ENCODE measurements at regions not wholly inside any gene's neighbourhood (a gene's known extent, or its start where the extent isn't known, plus 50 kb on each side); places are given as distances from the start of the nearest gene placed in this dataset.

- no peak overlapping the region for H3K27ac ChIP-seq
- DNase-seq (ENCODE audit: low read depth, low spot score), result no peak
Observed at GRCh38 chr14:21749306-21749868, 75.8 kb upstream of the OR4E1 start.

- DNase-seq (ENCODE audit: low read depth, low spot score), result no peak
- H3K27ac ChIP-seq, result no peak overlapping the region
Observed at GRCh38 chr14:21748869-21749303, 75.3 kb upstream of the OR4E1 start.

- DNase-seq (ENCODE audit: low read depth, low spot score), result no peak
- no peak overlapping the region for H3K27ac ChIP-seq
Observed at GRCh38 chr14:21735639-21736307, 62.2 kb upstream of the OR4E1 start.

- no peak overlapping the region for H3K27ac ChIP-seq
Observed at GRCh38 chr14:21735200-21735599, 61.6 kb upstream of the OR4E1 start.

GRCh38 chr14:21734457-21735074 lies 60.9 kb upstream of the OR4E1 start:
- no peak for DNase-seq (ENCODE audit: low read depth, low spot score)
- H3K27ac ChIP-seq, result no peak overlapping the region

More at GRCh38 chr14:21735200-21735599, 61.6 kb upstream of the OR4E1 start:
- no peak for DNase-seq (ENCODE audit: low read depth, low spot score)

GRCh38 chr14:21729703-21730233 lies 56.1 kb upstream of the OR4E1 start:
- no peak for DNase-seq (ENCODE audit: low read depth, low spot score)
- no peak overlapping the region for H3K27ac ChIP-seq

GRCh38 chr14:21725250-21725649 lies 51.6 kb upstream of the OR4E1 start:
- DNase-seq (ENCODE audit: low read depth, low spot score), result no peak
- H3K27ac ChIP-seq, result no peak overlapping the region

- H3K27ac ChIP-seq, result no peak overlapping the region
- no peak for DNase-seq (ENCODE audit: low read depth, low spot score)
Observed at GRCh38 chr14:21724090-21724973, 50.7 kb upstream of the OR4E1 start.

GRCh38 chr14:21723431-21724045 lies 49.9 kb upstream of the OR4E1 start:
- DNase-seq (ENCODE audit: low read depth, low spot score), result no peak
- H3K27ac ChIP-seq, result no peak overlapping the region
